Cardiac muscle cell (in vitro differentiated cells and primary cell): ENCODE measurements at regions not wholly inside any gene's neighbourhood (a gene's known extent, or its start where the extent isn't known, plus 50 kb on each side); places are given as distances from the start of the nearest gene placed in this dataset.

Experiments used
- DNase-seq, 2 donors: peaks; one replicate each; pipeline versions ENCODE4 v3.0.0 to v3.0.0-alpha.2; 2010 to 2017; ENCODE audit warnings: low read depth in 1 of 2, low spot score in 1 of 2
- H3K27ac ChIP-seq: fragments of 200-600 bp; sonication (generic); 2 replicates; pipeline ENCODE4 v1.5.1; 2016
- H3K27me3 ChIP-seq: fragments of 200-600 bp; sonication (generic); 2 replicates; pipeline ENCODE4 v1.6.0; 2016; ENCODE audit warnings: control low read depth
- H3K36me3 ChIP-seq: fragments of 200-600 bp; sonication (generic); 2 replicates; pipeline ENCODE4 v1.5.1; 2016; ENCODE audit warnings: control low read depth
- H3K4me1 ChIP-seq: fragments of 200-600 bp; sonication (generic); 2 replicates; pipeline ENCODE4 v1.8.1; 2017; ENCODE audit warnings: low read depth, mild to moderate bottlenecking, mixed run types
- H3K4me3 ChIP-seq: fragments of 200-600 bp; sonication (generic); 2 replicates; pipeline ENCODE4 v1.5.1; 2016; ENCODE audit warnings: mild to moderate bottlenecking
- H3K9me3 ChIP-seq: fragments of 200-600 bp; sonication (generic); 2 replicates; pipeline ENCODE4 v1.5.1; 2017; ENCODE audit warnings: low read depth, mild to moderate bottlenecking, control low read depth
- TF ChIP-seq, protein P1 (sequence below): IDR thresholded peaks from 2 replicates; pipeline ENCODE4 v1.5.1; 2012; ENCODE audit warnings: low read depth, mild to moderate bottlenecking, low read length

- no peak overlapping the region for H3K4me3 ChIP-seq
- peak in 1 of 2 donors; percentile 65 for DNase-seq
- H3K36me3 ChIP-seq = no peaks in the 10 kb centered on the region
- no peaks in the 10 kb centered on the region for H3K9me3 ChIP-seq
- H3K27ac ChIP-seq = no peak overlapping the region
- peaks cover 20% of the 10 kb centered on the region for H3K27me3 ChIP-seq
- TF ChIP-seq, protein P1, sequence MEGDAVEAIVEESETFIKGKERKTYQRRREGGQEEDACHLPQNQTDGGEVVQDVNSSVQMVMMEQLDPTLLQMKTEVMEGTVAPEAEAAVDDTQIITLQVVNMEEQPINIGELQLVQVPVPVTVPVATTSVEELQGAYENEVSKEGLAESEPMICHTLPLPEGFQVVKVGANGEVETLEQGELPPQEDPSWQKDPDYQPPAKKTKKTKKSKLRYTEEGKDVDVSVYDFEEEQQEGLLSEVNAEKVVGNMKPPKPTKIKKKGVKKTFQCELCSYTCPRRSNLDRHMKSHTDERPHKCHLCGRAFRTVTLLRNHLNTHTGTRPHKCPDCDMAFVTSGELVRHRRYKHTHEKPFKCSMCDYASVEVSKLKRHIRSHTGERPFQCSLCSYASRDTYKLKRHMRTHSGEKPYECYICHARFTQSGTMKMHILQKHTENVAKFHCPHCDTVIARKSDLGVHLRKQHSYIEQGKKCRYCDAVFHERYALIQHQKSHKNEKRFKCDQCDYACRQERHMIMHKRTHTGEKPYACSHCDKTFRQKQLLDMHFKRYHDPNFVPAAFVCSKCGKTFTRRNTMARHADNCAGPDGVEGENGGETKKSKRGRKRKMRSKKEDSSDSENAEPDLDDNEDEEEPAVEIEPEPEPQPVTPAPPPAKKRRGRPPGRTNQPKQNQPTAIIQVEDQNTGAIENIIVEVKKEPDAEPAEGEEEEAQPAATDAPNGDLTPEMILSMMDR = no peak
- H3K4me1 ChIP-seq = no peaks in the 10 kb centered on the region
These were observed 71.1 kb upstream of the SPATA12 start for GRCh38 chr3:56989169-56989976.

- TF ChIP-seq, protein P1 = peak; percentile 66
- Histone ChIP-seq H3K36me3 (no peaks in the 10 kb centered on the region), H3K27ac (no peak overlapping the region), H3K9me3 (no peaks in the 10 kb centered on the region), H3K27me3 (peaks cover 20% of the 10 kb centered on the region), H3K4me3 (no peak overlapping the region), H3K4me1 (no peaks in the 10 kb centered on the region)
- peak; percentile 91 to 93 for DNase-seq
These were observed 71.9 kb upstream of the SPATA12 start for GRCh38 chr3:56988458-56989168.

- Histone ChIP-seq H3K9me3 (no peaks in the 10 kb centered on the region), H3K27me3 (peaks cover 20% of the 10 kb centered on the region), H3K4me3 (no peak overlapping the region), H3K4me1 (no peaks in the 10 kb centered on the region), H3K27ac (no peak overlapping the region), H3K36me3 (no peaks in the 10 kb centered on the region)
- DNase-seq = peak; percentile 40 to 42
- TF ChIP-seq, protein P1 = peak; percentile 46
These were observed 73.1 kb upstream of the SPATA12 start for GRCh38 chr3:56987238-56987895.

GRCh38 chr3:56986347-56986746 is 74.1 kb upstream of the SPATA12 start:
- peaks cover 20% of the 10 kb centered on the region for H3K27me3 ChIP-seq

DNA sequence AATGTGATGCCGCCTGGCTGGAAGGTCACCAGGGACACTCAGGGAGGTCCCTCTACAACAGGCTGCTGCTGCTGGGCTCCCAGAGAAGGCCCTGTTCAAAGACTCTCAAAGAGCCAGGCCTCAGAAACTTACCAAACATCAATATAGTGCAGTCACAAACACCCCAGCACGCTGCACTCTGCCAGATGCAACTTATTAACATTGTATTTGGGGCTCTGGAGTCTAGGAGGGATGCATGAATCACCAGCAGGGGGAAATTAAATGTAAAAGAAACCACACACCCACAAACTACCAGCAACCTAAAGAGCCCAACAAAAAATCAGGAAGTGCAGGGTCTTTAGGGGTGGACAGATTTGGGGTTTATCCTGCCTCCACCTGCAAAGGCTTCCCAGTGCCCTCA is 74.6 kb upstream of the SPATA12 start:
- Histone ChIP-seq H3K27me3 (peaks cover 19% of the 10 kb centered on the region), H3K4me1 (no peaks in the 10 kb centered on the region), H3K4me3 (no peak overlapping the region), H3K36me3 (no peaks in the 10 kb centered on the region), H3K9me3 (no peaks in the 10 kb centered on the region), H3K27ac (no peak overlapping the region)
- DNase-seq = peak in 1 of 2 donors; percentile 53
- TF ChIP-seq, protein P1 = peak; percentile 13

More at GRCh38 chr3:56986347-56986746, 74.1 kb upstream of the SPATA12 start:
- Histone ChIP-seq H3K9me3 (no peaks in the 10 kb centered on the region), H3K4me1 (no peaks in the 10 kb centered on the region), H3K27ac (no peak overlapping the region), H3K4me3 (no peak overlapping the region), H3K36me3 (no peaks in the 10 kb centered on the region)
- TF ChIP-seq, protein P1 = no peak
- no peak for DNase-seq
